ENCODE measurements at regions not wholly inside any gene's neighbourhood (a gene's known extent, or its start where the extent isn't known, plus 50 kb on each side); places are given as distances from the start of the nearest gene placed in this dataset.

- no peak overlapping the region for H3K27ac ChIP-seq
- H3K36me3 ChIP-seq, result no peaks in the 10 kb centered on the region
- no peaks in the 10 kb centered on the region for H3K4me1 ChIP-seq
- no peaks in the 10 kb centered on the region for H3K27me3 ChIP-seq
- no peaks in the 10 kb centered on the region for H3K9me3 ChIP-seq
- intact Hi-C loops (cut with DNase I), result no loop called here
- no peak overlapping the region for H3K4me3 ChIP-seq
- DNase-seq, result no peak
- no peak for ATAC-seq
- TF ChIP-seq CTCF (IDR thresholded peaks at IDR 0.05), result no peak
Observed at GRCh38 chr12:102690253-102690652, 209.9 kb upstream of the IGF1 start.

- no peak for DNase-seq
- H3K27ac ChIP-seq, result no peak overlapping the region
- no peak overlapping the region for H3K4me3 ChIP-seq
- no peaks in the 10 kb centered on the region for H3K27me3 ChIP-seq
- intact Hi-C loops (cut with DNase I), result no loop called here
- no peak for ATAC-seq
- no peaks in the 10 kb centered on the region for H3K36me3 ChIP-seq
- H3K9me3 ChIP-seq, result no peaks in the 10 kb centered on the region
- TF ChIP-seq CTCF (IDR thresholded peaks at IDR 0.05), result no peak
- no peaks in the 10 kb centered on the region for H3K4me1 ChIP-seq
Observed at GRCh38 chr12:102689701-102690100, 209.3 kb upstream of the IGF1 start.

GRCh38 chr12:102687523-102687922 is 207.2 kb upstream of the IGF1 start:
- ATAC-seq, result no peak
- H3K36me3 ChIP-seq, result no peaks in the 10 kb centered on the region
- intact Hi-C loops (cut with DNase I), result no loop called here

GRCh38 chr12:102685841-102686240 is 205.5 kb upstream of the IGF1 start:
- Histone ChIP-seq H3K27ac (no peak overlapping the region), H3K36me3 (no peaks in the 10 kb centered on the region), H3K4me3 (no peak overlapping the region), H3K4me1 (no peaks in the 10 kb centered on the region), H3K9me3 (no peaks in the 10 kb centered on the region), H3K27me3 (no peaks in the 10 kb centered on the region)
- ATAC-seq (no peak), DNase-seq (no peak)
- intact Hi-C loops (cut with DNase I), result no loop called here
- TF ChIP-seq CTCF (IDR thresholded peaks at IDR 0.05), result no peak

More at GRCh38 chr12:102687523-102687922, 207.2 kb upstream of the IGF1 start:
- Histone ChIP-seq H3K4me3 (no peak overlapping the region), H3K27ac (no peak overlapping the region), H3K27me3 (no peaks in the 10 kb centered on the region), H3K4me1 (no peaks in the 10 kb centered on the region), H3K9me3 (no peaks in the 10 kb centered on the region)
- no peak for DNase-seq
- no peak for TF ChIP-seq CTCF (IDR thresholded peaks at IDR 0.05)

GRCh38 chr12:102685172-102685571 is 204.8 kb upstream of the IGF1 start:
- H3K27ac ChIP-seq, result no peak overlapping the region
- H3K9me3 ChIP-seq, result no peaks in the 10 kb centered on the region
- no peak overlapping the region for H3K4me3 ChIP-seq
- intact Hi-C loops (cut with DNase I), result no loop called here
- H3K36me3 ChIP-seq, result no peaks in the 10 kb centered on the region
- ATAC-seq, result no peak
- no peak for TF ChIP-seq CTCF (IDR thresholded peaks at IDR 0.05)
- no peak for DNase-seq
- H3K27me3 ChIP-seq, result no peaks in the 10 kb centered on the region
- H3K4me1 ChIP-seq, result no peaks in the 10 kb centered on the region

All from left lung (tissue), 4 donors.